ENCODE measurements at regions not wholly inside any gene's neighbourhood (a gene's known extent, or its start where the extent isn't known, plus 50 kb on each side); places are given as distances from the start of the nearest gene placed in this dataset.

GRCh38 chr2:216283038-216283900, 89.0 kb downstream of the MARCHF4 start:
- WGBS (ENCODE audit: low lambda C conversion rate) = 97% methylated on average over 8 of the region's 12 CpGs
- H3K4me3 ChIP-seq (ENCODE audit: low read depth in 2 of 2, low read length in 1 of 2) = peak overlapping the region in 1 of 2 experiments; percentile 40; a peak in 1 of 4 replicates
- no peak overlapping the region for H3K9ac ChIP-seq
- CTCF ChIA-PET = interaction anchor here (0.9 to 1.6 kb wide), 8 partner anchors 10 to 117 kb away, joined by 3 to 5 read pairs (median 3); no protein-coding TSS in a partner anchor
- H3K9me3 ChIP-seq = no peaks in the 10 kb centered on the region
- H2AFZ ChIP-seq (ENCODE audit: low read depth) = no peak overlapping the region
- H3K27me3 ChIP-seq (ENCODE audit: insufficient read depth) = no peaks in the 10 kb centered on the region
- H3K9me2 ChIP-seq = no peaks in the 10 kb centered on the region
- POLR2A ChIA-PET = no interaction called here
- H3F3A ChIP-seq (replicated peaks; ENCODE audit: insufficient read depth) = no peaks in the 10 kb centered on the region
- H3K27ac ChIP-seq (ENCODE audit: low read depth in 2 of 2, low read length in 1 of 2) = no peak overlapping the region
- DNase-seq = peak; percentile 29
- TF ChIP-seq POLR2AphosphoS5 (IDR thresholded peaks at IDR 0.05; ENCODE audit: low read depth, low read length) (no peak), JUND (IDR thresholded peaks at IDR 0.05) (no peak), ELF1 (IDR thresholded peaks at IDR 0.05) (no peak), RAD21 (IDR thresholded peaks at IDR 0.05; ENCODE audit: low read length) (peak; percentile 21; the same call in 1 of the 2 replicates), CHD2 (IDR thresholded peaks at IDR 0.05; ENCODE audit: low read length, partially characterized antibody) (no peak), CTCF (IDR thresholded peaks at IDR 0.05) (peak; percentile 47), RXRA (IDR thresholded peaks at IDR 0.05; ENCODE audit: borderline replicate concordance, low read depth) (no peak)
- H4K20me1 ChIP-seq (ENCODE audit: insufficient read depth) = no peaks in the 10 kb centered on the region
- H3K4me1 ChIP-seq (ENCODE audit: control insufficient read depth in 1 of 2, insufficient read depth in 2 of 2, low read depth in 1 of 2, low read length in 1 of 2) = peaks cover 14 to 30% of the 10 kb centered on the region in 2 experiments; a peak in 3 of 4 replicates
- H3K79me2 ChIP-seq (ENCODE audit: insufficient read depth) = no peaks in the 10 kb centered on the region; the same call in 1 of the 2 replicates
- H3K4me2 ChIP-seq = no peak overlapping the region
- no peaks in the 10 kb centered on the region for H3K36me3 ChIP-seq (replicated peaks in 1 of 2; ENCODE audit: control insufficient read depth in 1 of 2, insufficient read depth in 2 of 2, low read length in 1 of 2)

- H3K79me2 ChIP-seq (ENCODE audit: insufficient read depth) = no peaks in the 10 kb centered on the region; the same call in 1 of the 2 replicates
- peaks cover 8 to 30% of the 10 kb centered on the region in 2 experiments; a peak in 3 of 4 replicates for H3K4me1 ChIP-seq (ENCODE audit: control insufficient read depth in 1 of 2, insufficient read depth in 2 of 2, low read depth in 1 of 2, low read length in 1 of 2)
- no peak for DNase-seq
- no peak overlapping the region for H2AFZ ChIP-seq (ENCODE audit: low read depth)
- no peak overlapping the region for H3K4me2 ChIP-seq
- H3K27ac ChIP-seq (ENCODE audit: low read depth in 2 of 2, low read length in 1 of 2) = no peak overlapping the region
- ChIA-PET CTCF (interaction anchor here (1.2 kb wide), 1 partner anchor 10 kb away, joined by 5 read pairs; no protein-coding TSS in a partner anchor), POLR2A (no interaction called here)
- TF ChIP-seq MAX (IDR thresholded peaks at IDR 0.05; ENCODE audit: low read depth) (no peak), TCF12 (IDR thresholded peaks at IDR 0.05) (no peak), RCOR1 (IDR thresholded peaks at IDR 0.05; ENCODE audit: low read length) (no peak), SIN3A (IDR thresholded peaks at IDR 0.05; ENCODE audit: borderline replicate concordance, low read depth, low read length) (no peak)
- 60% methylated on average over 2 of the region's 2 CpGs for WGBS (ENCODE audit: low lambda C conversion rate)
- H3K27me3 ChIP-seq (ENCODE audit: insufficient read depth) = no peaks in the 10 kb centered on the region
- no peaks in the 10 kb centered on the region for H3F3A ChIP-seq (replicated peaks; ENCODE audit: insufficient read depth)
- H3K36me3 ChIP-seq (replicated peaks in 1 of 2; ENCODE audit: control insufficient read depth in 1 of 2, insufficient read depth in 2 of 2, low read length in 1 of 2) = peaks cover 0 to 2% of the 10 kb centered on the region in 2 experiments
- no peak overlapping the region for H3K9ac ChIP-seq
- no peaks in the 10 kb centered on the region for H4K20me1 ChIP-seq (ENCODE audit: insufficient read depth)
- no peak overlapping the region for H3K4me3 ChIP-seq (ENCODE audit: low read depth in 2 of 2, low read length in 1 of 2)
- H3K9me3 ChIP-seq = no peaks in the 10 kb centered on the region
- H3K9me2 ChIP-seq = no peaks in the 10 kb centered on the region
Measured at GRCh38 chr2:216281876-216282275, 90.4 kb downstream of the MARCHF4 start.

All from SK-N-SH (cell line).